ENCODE measurements at regions not wholly inside any gene's neighbourhood (a gene's known extent, or its start where the extent isn't known, plus 50 kb on each side); places are given as distances from the start of the nearest gene placed in this dataset.

- TF ChIP-seq CTCF (IDR thresholded peaks at IDR 0.05; ENCODE audit: insufficient read depth, low read length, poor library complexity, severe bottlenecking) (no peak), EZH2phosphoT487 (conservative IDR thresholded peaks at IDR 0.05; ENCODE audit: low read length) (no peak)
These were observed 705.5 kb upstream of the PCDH9 start for GRCh38 chr13:67935626-67936025.
